HG02588 (cell line): ENCODE measurements at regions not wholly inside any gene's neighbourhood (a gene's known extent, or its start where the extent isn't known, plus 50 kb on each side); places are given as distances from the start of the nearest gene placed in this dataset.

Experiments used
- ATAC-seq: cut with Tn5 transposase; IDR thresholded peaks from one replicate; pipeline ENCODE4 v1.9.1; 2021; ENCODE audit warnings: mild to moderate bottlenecking, moderate library complexity; ENCODE audit not compliant: unreplicated experiment

GRCh38 chr20:18957328-18957727 lies 143.7 kb downstream of the SCP2D1 start:
- no peak for ATAC-seq

DNA sequence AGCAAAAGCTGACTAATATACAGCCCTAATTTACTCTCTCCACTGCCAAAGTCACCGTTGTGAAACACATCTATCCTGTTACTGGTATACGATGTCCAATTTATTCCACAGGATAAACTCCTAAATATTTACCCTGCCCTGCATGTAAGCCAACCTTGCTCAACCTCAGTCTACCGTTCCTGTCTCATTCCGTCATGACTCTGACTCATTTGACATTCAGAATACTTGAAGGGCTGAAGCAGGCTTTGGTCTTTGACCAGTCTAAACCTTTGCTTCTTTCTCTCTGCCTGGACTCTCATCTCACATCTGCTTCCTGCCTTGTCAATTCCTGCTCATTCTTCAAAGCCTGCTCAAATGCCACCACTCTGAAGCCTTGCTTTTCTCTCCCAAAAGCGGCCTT lies 157.5 kb downstream of the SCP2D1 start:
- ATAC-seq: no peak

- ATAC-seq: no peak
Observed at GRCh38 chr20:18971574-18971973, 158.0 kb downstream of the SCP2D1 start.

- ATAC-seq: no peak
Observed at GRCh38 chr20:18972251-18972876, 158.8 kb downstream of the SCP2D1 start.

DNA sequence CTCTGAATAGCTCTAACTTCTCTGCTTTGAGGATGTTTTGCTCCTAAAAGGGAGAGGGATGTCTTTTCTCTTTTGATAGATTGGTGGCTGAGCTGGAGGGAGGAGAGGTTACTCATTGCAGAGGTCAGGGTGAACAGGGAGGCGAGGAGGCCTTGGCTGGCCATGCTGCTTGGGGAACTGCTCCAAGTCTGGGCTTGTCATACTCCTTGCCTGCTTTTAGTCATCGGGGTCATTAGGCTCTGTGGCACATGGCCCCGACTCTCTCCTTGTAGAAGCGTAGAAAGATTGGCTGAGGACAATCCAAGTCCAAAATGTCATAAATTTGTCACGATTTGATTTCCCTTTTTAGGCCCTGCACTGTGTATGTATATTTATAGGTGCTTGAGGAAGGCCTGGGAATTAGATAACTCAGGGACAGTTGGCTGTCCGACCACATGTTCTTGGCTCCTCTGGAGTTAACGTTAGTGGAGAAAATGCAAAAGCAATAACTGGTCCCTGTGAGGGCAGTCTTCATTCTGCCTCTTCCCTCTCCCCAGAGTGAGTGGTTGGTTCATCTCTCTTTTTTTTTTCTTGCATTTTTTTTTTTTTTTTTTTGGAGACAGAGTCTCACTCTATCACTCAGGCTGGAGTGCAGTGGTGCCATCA lies 160.1 kb downstream of the SCP2D1 start:
- ATAC-seq: no peak

- no peak for ATAC-seq
Observed at GRCh38 chr20:18974660-18975059, 161.1 kb downstream of the SCP2D1 start.

GRCh38 chr20:18977441-18977840 lies 163.9 kb downstream of the SCP2D1 start:
- ATAC-seq: no peak

DNA sequence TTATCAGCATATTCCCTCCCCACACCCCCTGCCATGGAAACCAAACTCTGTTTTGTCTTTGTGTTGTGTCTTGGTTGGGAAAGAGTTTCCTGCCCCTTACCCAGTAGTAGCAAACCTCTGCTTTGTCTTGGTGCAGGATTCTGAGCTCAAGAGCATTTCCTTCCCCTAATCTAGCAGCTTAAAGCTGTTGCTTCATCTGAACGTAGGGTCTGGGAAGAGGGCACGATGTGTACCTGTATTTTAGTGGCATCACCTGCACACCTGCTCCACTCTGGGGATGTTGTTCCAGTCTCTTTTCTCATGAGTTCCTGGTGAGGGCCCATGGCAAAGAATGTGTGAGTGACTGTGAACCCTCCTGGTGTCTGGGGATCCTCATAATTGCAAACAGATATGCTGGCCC lies 164.7 kb downstream of the SCP2D1 start:
- no peak for ATAC-seq

DNA sequence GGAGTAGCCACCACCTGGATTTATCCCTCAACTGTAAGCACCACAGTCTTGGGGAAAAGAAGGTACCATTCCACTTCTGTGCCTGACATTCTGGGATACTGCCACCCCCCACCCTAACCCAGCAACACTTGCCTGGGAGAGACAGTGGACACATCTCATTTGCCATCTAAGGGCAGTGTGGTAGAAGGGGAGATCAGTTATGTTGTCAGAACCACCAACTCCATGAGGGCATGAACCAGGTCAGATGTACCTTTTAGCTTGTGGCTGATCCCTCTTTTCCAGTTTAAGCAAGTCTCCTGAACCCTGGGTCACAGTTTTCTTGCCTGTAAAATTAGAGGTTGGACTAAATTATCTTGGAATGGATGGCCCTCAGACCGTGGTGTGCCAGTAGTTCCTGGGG lies 165.5 kb downstream of the SCP2D1 start:
- ATAC-seq: no peak

DNA sequence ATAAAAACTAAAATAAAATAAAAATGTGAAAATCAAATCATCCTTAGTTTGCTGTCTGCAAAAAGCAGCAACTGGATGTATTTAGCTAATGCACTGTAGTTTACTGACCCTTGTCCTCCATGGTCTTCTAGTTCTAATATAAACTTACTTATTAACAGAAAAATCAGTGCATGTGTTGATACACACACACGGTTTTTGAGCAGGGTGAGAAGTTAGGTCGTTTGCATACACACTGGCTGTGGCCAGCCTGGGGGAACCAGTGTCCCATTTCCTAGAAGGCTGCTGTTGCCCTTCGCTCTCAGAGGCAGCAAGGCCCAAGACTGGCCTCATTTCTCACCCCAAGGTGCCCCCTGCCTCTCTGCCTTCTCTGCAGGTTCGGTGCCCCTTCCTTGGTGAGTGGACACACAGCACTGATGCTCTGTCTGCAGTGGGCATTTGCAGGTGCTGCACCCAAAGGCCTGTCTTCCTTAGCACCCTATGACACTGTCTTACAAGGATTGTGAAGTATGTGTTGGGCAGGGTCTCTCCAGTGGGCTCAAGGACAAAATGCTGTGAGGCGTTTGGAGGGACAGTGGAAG lies 168.5 kb downstream of the SCP2D1 start:
- no peak for ATAC-seq

DNA sequence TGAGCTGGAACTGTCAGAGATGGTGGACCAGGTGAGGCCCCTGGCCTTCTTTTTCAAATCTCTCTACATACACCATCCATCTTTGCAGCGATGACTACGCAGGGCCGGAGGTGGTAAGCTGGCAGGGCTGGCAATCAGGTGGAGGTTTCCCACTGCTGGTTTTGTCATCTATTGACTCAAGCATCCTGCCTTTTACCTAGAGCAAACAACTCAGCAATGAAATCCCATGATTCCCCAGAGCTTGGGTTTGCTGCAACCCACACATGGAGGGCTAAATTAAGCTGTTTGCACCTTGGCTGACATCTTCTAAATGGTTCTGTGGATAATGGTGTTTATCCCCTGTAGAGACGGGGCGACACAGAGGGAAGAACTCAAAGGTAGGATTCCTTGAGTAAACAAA lies 170.2 kb downstream of the SCP2D1 start:
- no peak for ATAC-seq

DNA sequence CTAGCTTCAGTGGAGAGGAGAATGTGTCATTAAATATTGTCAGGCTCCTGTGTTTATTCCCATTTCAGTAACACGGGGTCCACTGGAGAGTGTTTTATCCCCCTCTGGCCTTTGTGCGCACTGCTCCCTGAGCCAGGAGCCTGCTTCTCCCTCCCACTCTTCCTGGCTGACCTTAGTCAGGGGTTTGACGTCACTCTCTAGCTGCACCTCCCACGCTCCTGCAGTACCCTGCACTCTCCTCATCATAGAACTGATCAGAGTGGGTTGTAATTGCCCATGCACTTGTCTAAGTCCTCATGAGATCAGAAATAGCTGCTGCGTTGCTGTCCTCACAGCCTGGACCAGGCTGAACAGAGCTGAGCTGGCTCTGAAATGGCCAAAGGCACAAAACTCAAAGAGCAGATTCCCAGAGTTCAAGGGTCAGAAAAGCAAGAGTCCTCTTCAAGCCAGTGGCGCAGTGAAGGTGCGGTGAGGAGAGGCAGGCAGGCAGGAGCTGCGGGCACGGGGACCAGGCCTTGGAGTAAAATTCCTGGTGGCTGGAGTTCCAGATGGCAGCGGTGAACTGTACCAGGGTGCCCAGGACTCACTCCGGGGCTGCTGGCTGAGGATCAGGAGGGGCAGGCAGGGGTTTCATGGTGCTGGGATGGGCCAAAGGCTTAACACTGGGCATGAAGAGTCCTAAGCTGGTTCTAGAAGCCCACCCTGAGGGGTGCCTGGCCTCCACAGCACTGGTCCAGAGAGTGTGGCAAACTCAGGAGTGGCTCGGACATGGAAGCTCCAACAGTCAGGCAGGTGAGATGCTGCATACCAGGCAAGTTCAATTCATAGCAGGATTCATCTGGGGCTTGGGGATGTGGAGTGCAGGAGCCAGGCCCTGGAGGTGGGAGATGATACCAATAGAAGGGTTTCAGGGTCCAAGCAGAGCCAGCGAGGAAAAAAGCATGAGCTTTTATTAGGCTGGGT lies 170.9 kb downstream of the SCP2D1 start:
- ATAC-seq: no peak

- ATAC-seq: no peak
Observed at GRCh38 chr20:18985551-18985950, 172.0 kb downstream of the SCP2D1 start.

DNA sequence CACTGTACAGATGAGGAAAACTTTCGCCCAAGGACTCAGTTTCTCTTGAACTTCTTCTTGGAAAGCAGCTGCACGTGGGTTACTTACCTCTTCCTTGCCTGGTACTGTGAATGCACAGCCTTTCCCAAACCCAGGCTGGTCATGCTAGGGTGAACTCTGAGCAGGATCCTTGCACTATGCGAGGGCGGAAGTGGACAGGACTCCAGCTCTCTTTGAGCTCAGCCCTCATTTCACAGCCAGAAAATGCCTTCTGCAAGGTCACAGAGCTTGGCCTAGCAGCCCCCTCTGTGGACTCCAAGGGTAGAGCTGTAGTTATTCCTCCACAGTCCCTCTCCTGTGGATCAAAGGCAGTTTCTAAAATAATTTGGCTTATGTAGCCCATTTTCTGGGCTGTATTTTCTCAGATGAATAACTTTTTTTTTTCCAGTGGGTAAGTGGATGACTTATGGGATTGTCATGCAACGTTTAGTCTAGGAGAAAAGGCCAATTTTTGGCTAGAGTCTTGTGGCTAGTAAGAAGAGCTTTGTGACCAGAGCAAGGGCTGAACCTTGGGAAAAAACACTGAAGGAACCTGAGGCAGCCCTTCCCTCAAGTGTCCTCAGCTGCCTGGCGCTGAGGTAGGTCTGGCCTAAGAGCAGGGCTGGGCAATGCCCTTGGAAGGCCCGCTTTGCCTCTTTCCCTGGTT lies 172.7 kb downstream of the SCP2D1 start:
- ATAC-seq: no peak

GRCh38 chr20:18986895-18987580 lies 173.5 kb downstream of the SCP2D1 start:
- ATAC-seq: no peak

GRCh38 chr20:18987781-18988360 lies 174.3 kb downstream of the SCP2D1 start:
- ATAC-seq: no peak

DNA sequence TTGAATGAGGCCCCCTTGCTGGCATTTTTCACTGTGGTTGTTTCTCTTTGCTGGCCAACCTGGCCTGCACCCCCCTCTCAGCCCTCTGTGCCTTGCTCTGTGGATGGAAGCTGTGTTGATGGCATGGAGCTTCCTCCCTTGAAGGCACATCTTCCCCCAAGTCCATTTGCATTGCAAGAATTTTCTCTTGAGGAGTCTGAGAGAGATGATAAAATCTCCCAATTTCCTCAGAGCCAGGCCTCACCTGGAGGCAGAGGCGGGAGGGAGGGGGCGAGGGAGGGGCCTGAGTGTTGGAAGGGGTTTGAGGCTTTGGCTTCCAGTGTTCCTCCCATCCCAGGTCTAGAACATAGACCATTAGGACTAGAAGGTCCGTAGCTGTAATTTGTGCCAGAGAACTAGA lies 175.1 kb downstream of the SCP2D1 start:
- ATAC-seq: no peak

DNA sequence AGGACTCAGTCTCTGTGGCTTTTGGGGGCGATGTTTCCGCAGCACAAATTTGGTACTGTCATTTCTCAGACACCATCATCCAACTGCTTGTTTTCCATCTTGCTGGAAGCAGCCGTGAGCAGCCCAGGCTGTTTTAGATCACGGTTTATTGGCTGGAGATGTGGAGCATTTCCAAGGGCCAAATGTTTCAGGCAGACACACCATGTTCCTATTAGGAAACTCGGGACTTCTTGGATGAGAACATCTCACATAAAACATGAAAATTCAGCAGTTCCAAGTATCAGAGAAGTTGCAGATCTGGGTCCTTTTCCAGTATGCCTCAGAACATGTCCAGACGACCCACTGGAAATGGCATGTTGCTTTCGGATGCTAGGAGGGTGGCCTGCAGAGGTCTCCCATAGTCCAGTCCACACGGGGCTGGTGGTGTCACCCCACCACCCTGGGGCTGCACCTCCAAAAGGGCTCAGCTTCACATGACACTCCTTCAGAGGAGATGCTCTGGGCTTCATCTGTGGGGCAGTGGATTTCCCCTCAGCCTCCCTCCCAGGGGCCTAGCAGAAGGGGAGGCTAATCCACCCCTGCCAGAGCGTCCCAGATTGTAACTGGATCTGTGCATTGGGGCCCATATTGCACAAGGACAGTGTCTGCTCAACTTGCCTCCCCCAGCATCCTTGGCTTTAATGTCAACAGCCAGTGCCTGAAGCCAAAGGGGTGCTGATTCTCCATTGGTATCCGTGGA lies 176.3 kb downstream of the SCP2D1 start:
- no peak for ATAC-seq

GRCh38 chr20:18991012-18991411 lies 177.4 kb downstream of the SCP2D1 start:
- ATAC-seq: no peak
